CD4-positive, alpha-beta T cell (primary cell): ENCODE measurements at regions not wholly inside any gene's neighbourhood (a gene's known extent, or its start where the extent isn't known, plus 50 kb on each side); places are given as distances from the start of the nearest gene placed in this dataset.

ENCODE experiments used
- ATAC-seq: fragments of 200-7000 bp; cut with Tn5 transposase; one replicate; pipeline ENCODE4 v1.10.0; 2022; ENCODE audit warnings: mild to moderate bottlenecking; ENCODE audit not compliant: poor library complexity
- CTCF ChIA-PET: fragments of 350-600 bp; sonication (Branson Sonifier 250); formaldehyde crosslinking; loops from one replicate; lab custom pipeline; 2021; ENCODE audit warnings: antibody characterized with exemption, inconsistent platforms; lab: Charles Lee
- POLR2A ChIA-PET: fragments of 350-600 bp; sonication (Branson Sonifier 250); formaldehyde crosslinking; loops from one replicate; lab custom pipeline; 2021; ENCODE audit warnings: antibody characterized with exemption, inconsistent platforms; lab: Charles Lee
- DNase-seq, 14 experiments: peaks; one replicate each; pipeline ENCODE4 v3.0.0-alpha.2; 2013 to 2020; ENCODE audit warnings: mixed read lengths in 2 of 14
- H3K27ac ChIP-seq, 2 donors: one replicate each; pipeline versions ENCODE4 v1.5.1 to v1.7.0; 2013; ENCODE audit warnings: low read length in 2 of 2, low read depth in 1 of 2, mild to moderate bottlenecking in 1 of 2
- H3K27me3 ChIP-seq, 2 experiments: 1 replicate in 1 of 2; 2 replicates in 1 of 2; pipeline versions ENCODE4 v1.6.1 to v1.7.0; 2013; ENCODE audit warnings: low read length in 2 of 2, control low read depth in 1 of 2, mild to moderate bottlenecking in 1 of 2, moderate library complexity in 1 of 2; ENCODE audit not compliant: insufficient read depth in 2 of 2, control insufficient read depth in 1 of 2
- H3K36me3 ChIP-seq: one replicate; pipeline ENCODE4 v1.6.1; 2013; ENCODE audit warnings: low read length, control low read depth; ENCODE audit not compliant: insufficient read depth
- H3K4me1 ChIP-seq: one replicate; pipeline ENCODE4 v1.6.1; 2013; ENCODE audit warnings: low read length, control low read depth; ENCODE audit not compliant: insufficient read depth
- H3K4me3 ChIP-seq: one replicate; pipeline ENCODE4 v1.5.1; 2013; ENCODE audit warnings: mild to moderate bottlenecking, low read length, moderate library complexity
- H3K9me3 ChIP-seq, 2 experiments: 1 replicate in 1 of 2; 2 replicates in 1 of 2; pipeline versions ENCODE4 v1.6.1 to v1.7.0; 2013; ENCODE audit warnings: low read length in 2 of 2, mild to moderate bottlenecking in 2 of 2, control low read depth in 1 of 2, moderate library complexity in 1 of 2; ENCODE audit not compliant: control insufficient read depth in 1 of 2, insufficient read depth in 1 of 2
- H3K27ac Mint-ChIP-seq: one replicate; pipeline ENCODE4 v1.8.0; 2020; ENCODE audit warnings: mixed read lengths
- H3K27me3 Mint-ChIP-seq: one replicate; pipeline ENCODE4 v1.8.0; 2021; ENCODE audit warnings: mixed read lengths
- H3K36me3 Mint-ChIP-seq: one replicate; pipeline ENCODE4 v1.8.0; 2021; ENCODE audit warnings: low read depth, mixed read lengths
- H3K4me1 Mint-ChIP-seq: one replicate; pipeline ENCODE4 v1.8.0; 2021; ENCODE audit warnings: low read depth, mixed read lengths
- H3K4me3 Mint-ChIP-seq: one replicate; pipeline ENCODE4 v1.8.0; 2020; ENCODE audit warnings: mild to moderate bottlenecking, mixed read lengths
- H3K9me3 Mint-ChIP-seq: one replicate; pipeline ENCODE4 v1.8.0; 2020; ENCODE audit warnings: mixed read lengths
- intact Hi-C, 2 experiments: fragments of 100-400 bp; cut with DNase I in 1 of 2; cut with micrococcal nuclease in 1 of 2; formaldehyde crosslinking; loops; one replicate each; pipeline versions ENCODE4 v1.15.1 to v1.9.0; 2023 to 2025; cut with DNase I, micrococcal nuclease
- TF ChIP-seq, protein P1 (sequence below): fragments of 200-600 bp; IDR thresholded peaks from one replicate; pipeline ENCODE4 v1.8.0; 2022; ENCODE audit warnings: antibody characterized with exemption, mild to moderate bottlenecking

GRCh38 chr13:111856571-111856970 lies 210.4 kb upstream of the SOX1 start:
- Histone ChIP-seq H3K4me3 (no peak overlapping the region), H3K27me3 (no peaks in the 10 kb centered on the region), H3K9me3 (peaks cover 0 to 17% of the 10 kb centered on the region in 2 experiments), H3K36me3 (no peaks in the 10 kb centered on the region), H3K27ac (no peak overlapping the region), H3K4me1 (no peaks in the 10 kb centered on the region)
- CTCF ChIA-PET = no interaction called here
- DNase-seq (no peak), ATAC-seq (no peak)
- Mint-ChIP-seq H3K27me3 (peaks cover 10% of the 10 kb centered on the region), H3K27ac (no peak overlapping the region), H3K36me3 (no peaks in the 10 kb centered on the region), H3K4me3 (no peak overlapping the region), H3K4me1 (no peaks in the 10 kb centered on the region), H3K9me3 (no peaks in the 10 kb centered on the region)
- POLR2A ChIA-PET = no interaction called here
- TF ChIP-seq, protein P1, sequence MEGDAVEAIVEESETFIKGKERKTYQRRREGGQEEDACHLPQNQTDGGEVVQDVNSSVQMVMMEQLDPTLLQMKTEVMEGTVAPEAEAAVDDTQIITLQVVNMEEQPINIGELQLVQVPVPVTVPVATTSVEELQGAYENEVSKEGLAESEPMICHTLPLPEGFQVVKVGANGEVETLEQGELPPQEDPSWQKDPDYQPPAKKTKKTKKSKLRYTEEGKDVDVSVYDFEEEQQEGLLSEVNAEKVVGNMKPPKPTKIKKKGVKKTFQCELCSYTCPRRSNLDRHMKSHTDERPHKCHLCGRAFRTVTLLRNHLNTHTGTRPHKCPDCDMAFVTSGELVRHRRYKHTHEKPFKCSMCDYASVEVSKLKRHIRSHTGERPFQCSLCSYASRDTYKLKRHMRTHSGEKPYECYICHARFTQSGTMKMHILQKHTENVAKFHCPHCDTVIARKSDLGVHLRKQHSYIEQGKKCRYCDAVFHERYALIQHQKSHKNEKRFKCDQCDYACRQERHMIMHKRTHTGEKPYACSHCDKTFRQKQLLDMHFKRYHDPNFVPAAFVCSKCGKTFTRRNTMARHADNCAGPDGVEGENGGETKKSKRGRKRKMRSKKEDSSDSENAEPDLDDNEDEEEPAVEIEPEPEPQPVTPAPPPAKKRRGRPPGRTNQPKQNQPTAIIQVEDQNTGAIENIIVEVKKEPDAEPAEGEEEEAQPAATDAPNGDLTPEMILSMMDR = no peak
- intact Hi-C loops = no loop called here

DNA sequence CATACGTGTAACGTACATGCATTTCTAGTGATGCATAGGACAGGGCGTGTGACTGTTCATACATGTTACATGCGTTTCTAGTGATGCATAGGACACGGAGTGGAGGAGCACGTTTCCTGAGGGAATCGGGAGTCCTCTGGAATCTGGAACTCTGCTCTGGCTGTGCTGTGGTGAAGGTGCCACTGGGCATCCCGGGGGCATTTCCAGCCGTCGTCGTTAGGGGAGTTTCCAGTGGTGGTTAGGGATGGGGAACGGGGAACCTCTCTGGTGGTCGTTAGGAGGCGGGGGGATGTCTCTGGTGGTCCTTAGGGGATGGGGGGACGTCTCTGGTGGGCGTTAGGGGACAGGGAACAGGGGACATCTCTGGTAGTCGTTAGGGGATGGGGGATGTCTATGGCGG lies 209.6 kb upstream of the SOX1 start:
- Histone ChIP-seq H3K27ac (no peak overlapping the region), H3K9me3 (peaks cover 0 to 17% of the 10 kb centered on the region in 2 experiments), H3K36me3 (no peaks in the 10 kb centered on the region), H3K27me3 (no peaks in the 10 kb centered on the region), H3K4me3 (no peak overlapping the region), H3K4me1 (no peaks in the 10 kb centered on the region)
- no peak for ATAC-seq
- no peak overlapping the region for H3K27ac Mint-ChIP-seq
- intact Hi-C loops = no loop called here
- ChIA-PET POLR2A (no interaction called here), CTCF (no interaction called here)
- H3K9me3 Mint-ChIP-seq = no peaks in the 10 kb centered on the region
- peaks cover 10% of the 10 kb centered on the region for H3K27me3 Mint-ChIP-seq
- H3K4me3 Mint-ChIP-seq = no peak overlapping the region
- DNase-seq = no peak
- TF ChIP-seq, protein P1 = no peak
- no peaks in the 10 kb centered on the region for H3K4me1 Mint-ChIP-seq
- H3K36me3 Mint-ChIP-seq = no peaks in the 10 kb centered on the region

DNA sequence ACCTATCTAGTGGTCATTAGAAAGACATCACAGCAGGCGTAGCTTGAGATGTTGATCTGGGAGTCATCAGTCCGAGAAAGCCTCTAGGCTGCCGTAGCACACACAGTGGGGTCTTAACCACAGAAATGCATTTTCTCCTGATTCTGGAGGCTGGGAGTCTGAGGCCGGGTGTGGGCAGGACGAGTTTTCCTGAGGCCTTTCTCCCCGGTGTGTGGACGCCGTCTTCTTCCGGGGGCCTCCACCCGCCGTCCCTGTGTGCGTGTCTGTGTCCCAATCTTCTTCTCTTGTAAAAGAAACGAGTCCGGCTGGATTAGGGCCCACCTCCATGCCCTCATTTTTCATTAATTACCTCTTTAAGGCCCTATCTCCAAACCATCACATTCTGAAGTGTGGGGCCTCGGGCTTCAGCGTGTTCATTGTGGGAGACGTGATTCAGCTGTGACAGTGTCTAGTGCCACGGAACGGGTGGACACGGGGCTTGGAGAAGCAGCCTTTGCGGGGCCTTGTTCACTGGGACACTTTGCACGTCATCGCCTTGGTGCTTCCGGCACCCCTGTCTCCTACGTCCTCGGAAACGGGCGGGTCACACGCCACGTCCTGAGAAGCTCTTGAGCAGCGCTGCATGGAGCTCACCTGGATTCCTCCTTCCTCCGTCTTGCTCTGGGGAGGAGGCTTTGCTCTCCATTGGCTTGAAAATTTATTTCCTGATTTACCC lies 208.9 kb upstream of the SOX1 start:
- Histone ChIP-seq H3K27ac (no peak overlapping the region), H3K9me3 (peaks cover 0 to 21% of the 10 kb centered on the region in 2 experiments), H3K4me1 (no peaks in the 10 kb centered on the region), H3K27me3 (no peaks in the 10 kb centered on the region), H3K4me3 (no peak overlapping the region), H3K36me3 (no peaks in the 10 kb centered on the region)
- Mint-ChIP-seq H3K9me3 (no peaks in the 10 kb centered on the region), H3K4me3 (no peak overlapping the region), H3K27me3 (peaks cover 10% of the 10 kb centered on the region), H3K4me1 (no peaks in the 10 kb centered on the region), H3K36me3 (no peaks in the 10 kb centered on the region), H3K27ac (no peak overlapping the region)
- ATAC-seq (no peak), DNase-seq (no peak)
- TF ChIP-seq, protein P1 = no peak
- intact Hi-C loops = no loop called here
- ChIA-PET POLR2A (no interaction called here), CTCF (no interaction called here)
